Heart right ventricle (tissue), 16 donors: ENCODE measurements at regions not wholly inside any gene's neighbourhood (a gene's known extent, or its start where the extent isn't known, plus 50 kb on each side); places are given as distances from the start of the nearest gene placed in this dataset.

ENCODE experiments used
- ATAC-seq, 8 donors: fragments of 200-7000 bp; cut with Tn5 transposase; one replicate each; pipeline ENCODE4 v1.9.1; 2020; ENCODE audit warnings: mild to moderate bottlenecking in 8 of 8, moderate library complexity in 8 of 8, moderate number of reproducible peaks in 1 of 8
- DNase-seq, 2 donors: peaks; one replicate each; pipeline ENCODE4 v3.0.0-alpha.2; 2020
- H3K27ac ChIP-seq, 10 donors: fragments of 200-600 bp; sonication (generic) in 2 of 10; one replicate each; pipeline versions ENCODE4 v1.5.0 to v1.8.0; 2020 to 2022; ENCODE audit warnings: mild to moderate bottlenecking in 3 of 10
- H3K27me3 ChIP-seq, 7 donors: fragments of 200-600 bp; one replicate each; pipeline ENCODE4 v1.8.0; 2021 to 2022; ENCODE audit warnings: mild to moderate bottlenecking in 2 of 7
- H3K36me3 ChIP-seq, 9 donors: fragments of 200-600 bp; sonication (generic) in 1 of 9; one replicate each; pipeline versions ENCODE4 v1.5.0 to v1.8.0; 2020 to 2022; ENCODE audit warnings: mild to moderate bottlenecking in 2 of 9
- H3K4me1 ChIP-seq, 9 donors: fragments of 200-600 bp; sonication (generic) in 1 of 9; one replicate each; pipeline versions ENCODE4 v1.5.0 to v1.8.0; 2020 to 2022; ENCODE audit warnings: mild to moderate bottlenecking in 4 of 9
- H3K4me3 ChIP-seq, 10 donors: fragments of 200-600 bp; sonication (generic) in 2 of 10; one replicate each; pipeline versions ENCODE4 v1.5.0 to v1.8.0; 2020 to 2022; ENCODE audit warnings: mild to moderate bottlenecking in 7 of 10, moderate library complexity in 2 of 10
- H3K9me3 ChIP-seq, 11 donors: fragments of 200-600 bp in 10 of 11; sonication (generic) in 2 of 11; one replicate each; pipeline versions ENCODE4 v1.5.0 to v1.8.0; 2013 to 2022; ENCODE audit warnings: mild to moderate bottlenecking in 2 of 11, control low read depth in 1 of 11, moderate library complexity in 1 of 11
- WGBS, 2 donors: extraction: QIAGEN DNeasy Blood & Tissue Kit; methylation state at CpG; one replicate each; pipeline ENCODE4 v1.1.7; 2013; ENCODE audit warnings: inconsistent platforms in 1 of 2; 5-methylcytosine and 5-hydroxymethylcytosine counted together
- intact Hi-C, 10 donors: fragments of 100-400 bp; cut with DNase I; formaldehyde crosslinking; loops; one replicate each; pipeline versions ENCODE4 v1.11.1 to v1.14.2; 2022
- TF ChIP-seq, protein P1 (sequence below), 9 donors: fragments of 200-600 bp; sonication (generic) in 2 of 9; IDR thresholded peaks; one replicate each; pipeline versions ENCODE4 v1.5.0 to v1.8.0; 2021 to 2022; ENCODE audit warnings: antibody characterized with exemption in 9 of 9, mild to moderate bottlenecking in 5 of 9, moderate library complexity in 1 of 9
- donor health status: Arrhythmogenic right ventricular cardiomyopathy.
- donor health status: ischemic (EF 13 %, LVEDD 7.1; RV severe dilation, severe dysfunction).
- donor health status: healthy with polysubstance abuse.
- donor health status: DM: no; HTN: yes; CAD: no.
- donor health status: DM: no; HTN: no; CAD: no.
- donor health status: ischemic (EF 25% LVEDD 6.9; RV normal size, moderate dysfunction).
- donor health status: ischemic (EF 25% LVEDD 5.7; RV mildly dilated, moderate dysfunction).
- donor health status: healthy.
- donor health status: DM: yes; HTN: yes; CAD: no.
- donor health status: Ischemic cardiomyopathy.
- donor health status: ischemic (EF 35%, LVEDD 5.7; RV mildly dilated, moderate dysfunction).
- donor health status: nonischemic (EF 11% LVEDD 7.7; RV severe dilation, severe dysfunction).
- donor health status: DM: yes; HTN: yes; CAD: no.
- donor health status: PGD.
- donor health status: ischemic (EF 29% LVEDD 5.4; RV normal size, mild dysfunction).
- donor health status: nonischemic (EF 23%, LVEDD 6.1; RV moderate dilation, normal function).

DNA sequence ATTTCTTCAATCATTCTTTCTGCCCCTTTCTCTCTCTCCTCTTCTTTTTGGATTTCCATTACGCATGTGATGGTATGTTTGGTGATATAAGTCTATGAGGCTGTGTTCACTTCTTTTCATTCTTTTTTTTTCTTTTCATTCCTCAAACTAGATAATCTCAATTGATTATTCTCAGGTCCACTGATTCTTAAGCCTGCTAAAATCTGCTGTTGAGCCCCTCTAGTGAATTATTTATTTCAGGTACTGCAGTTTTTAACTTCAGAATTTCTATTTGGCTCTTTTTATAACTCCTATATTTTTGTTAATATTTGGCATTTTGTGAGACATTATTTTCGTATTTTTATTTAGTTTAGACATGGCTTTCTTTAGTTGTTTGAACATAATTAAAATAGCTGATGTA is 671.3 kb upstream of the NECTIN3 start:
- 60 to 71% methylated on average over 2 of the region's 2 CpGs for WGBS, 2 donors
- intact Hi-C loops, result no loop called here
- Histone ChIP-seq H3K36me3 (no peaks in the 10 kb centered on the region), H3K4me1 (no peaks in the 10 kb centered on the region), H3K4me3 (no peak overlapping the region), H3K9me3 (peaks cover 0 to 26% (median 7%) of the 10 kb centered on the region in 11 donors), H3K27me3 (no peaks in the 10 kb centered on the region), H3K27ac (no peak overlapping the region)
- ATAC-seq, result no peak
- DNase-seq, result no peak
- TF ChIP-seq, protein P1, sequence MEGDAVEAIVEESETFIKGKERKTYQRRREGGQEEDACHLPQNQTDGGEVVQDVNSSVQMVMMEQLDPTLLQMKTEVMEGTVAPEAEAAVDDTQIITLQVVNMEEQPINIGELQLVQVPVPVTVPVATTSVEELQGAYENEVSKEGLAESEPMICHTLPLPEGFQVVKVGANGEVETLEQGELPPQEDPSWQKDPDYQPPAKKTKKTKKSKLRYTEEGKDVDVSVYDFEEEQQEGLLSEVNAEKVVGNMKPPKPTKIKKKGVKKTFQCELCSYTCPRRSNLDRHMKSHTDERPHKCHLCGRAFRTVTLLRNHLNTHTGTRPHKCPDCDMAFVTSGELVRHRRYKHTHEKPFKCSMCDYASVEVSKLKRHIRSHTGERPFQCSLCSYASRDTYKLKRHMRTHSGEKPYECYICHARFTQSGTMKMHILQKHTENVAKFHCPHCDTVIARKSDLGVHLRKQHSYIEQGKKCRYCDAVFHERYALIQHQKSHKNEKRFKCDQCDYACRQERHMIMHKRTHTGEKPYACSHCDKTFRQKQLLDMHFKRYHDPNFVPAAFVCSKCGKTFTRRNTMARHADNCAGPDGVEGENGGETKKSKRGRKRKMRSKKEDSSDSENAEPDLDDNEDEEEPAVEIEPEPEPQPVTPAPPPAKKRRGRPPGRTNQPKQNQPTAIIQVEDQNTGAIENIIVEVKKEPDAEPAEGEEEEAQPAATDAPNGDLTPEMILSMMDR (IDR thresholded peaks at IDR 0.05), result no peak

DNA sequence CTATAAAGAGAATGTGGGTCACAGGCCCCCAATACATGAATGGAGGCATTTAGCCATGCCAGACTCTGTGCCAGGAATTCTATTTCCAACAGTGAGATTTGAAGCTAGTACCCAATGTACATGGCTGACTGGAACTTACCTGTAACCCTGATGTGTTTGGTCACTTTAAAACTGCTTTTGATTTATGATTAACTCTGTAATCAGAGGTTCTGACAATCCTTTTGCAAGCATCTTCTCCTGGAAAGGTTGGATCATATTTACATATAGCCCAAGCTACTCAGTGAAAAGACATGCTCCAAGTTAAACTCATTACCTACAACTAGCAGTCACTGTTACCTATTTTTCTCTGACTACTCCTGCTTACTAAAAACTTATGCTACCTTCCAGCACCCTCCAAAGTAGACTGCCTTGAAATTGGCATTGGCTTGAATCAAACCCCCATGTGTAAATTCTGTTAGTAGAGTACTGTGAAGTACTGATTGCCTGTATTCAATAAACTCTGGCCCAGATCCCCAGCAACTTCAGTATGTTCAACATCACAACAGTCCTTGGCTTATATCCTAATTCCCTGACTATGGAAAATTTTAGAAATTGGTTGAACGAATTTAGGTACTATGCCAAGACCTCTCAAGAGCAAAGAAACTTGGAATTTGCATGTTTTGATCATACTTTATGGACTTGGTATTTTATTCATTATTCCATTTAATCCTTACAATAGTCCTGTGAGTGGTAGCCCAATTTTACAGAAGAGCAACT is 665.6 kb upstream of the NECTIN3 start:
- H3K27ac ChIP-seq, result no peak overlapping the region
- TF ChIP-seq, protein P1 (IDR thresholded peaks at IDR 0.05), result no peak
- H3K9me3 ChIP-seq, result peaks cover 0 to 7% (median 0%) of the 10 kb centered on the region in 11 donors
- WGBS, 2 donors, result 58 to 71% methylated on average over 1 of the region's 1 CpG
- no peaks in the 10 kb centered on the region for H3K36me3 ChIP-seq
- ATAC-seq (no peak), DNase-seq (no peak)
- no peaks in the 10 kb centered on the region for H3K27me3 ChIP-seq
- intact Hi-C loops, result no loop called here
- no peaks in the 10 kb centered on the region for H3K4me1 ChIP-seq
- H3K4me3 ChIP-seq, result no peak overlapping the region

DNA sequence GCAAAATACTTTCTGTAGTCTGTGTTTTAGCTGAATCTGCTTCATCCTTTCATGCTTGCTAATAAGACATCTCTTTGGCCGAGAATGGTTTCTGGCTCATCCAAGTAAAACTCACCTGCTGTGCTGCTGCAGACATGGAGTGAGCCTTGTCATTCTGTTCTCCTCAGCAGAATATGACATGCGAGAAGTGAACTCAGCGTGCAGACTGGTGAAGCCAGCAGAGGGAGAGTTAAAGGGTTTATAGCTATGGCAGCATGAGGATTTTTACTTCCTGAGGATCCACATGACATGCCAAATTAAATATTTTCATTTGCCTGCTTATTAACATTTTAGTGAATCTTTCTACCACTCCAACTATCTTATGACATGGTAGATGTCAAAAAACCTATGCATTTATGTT is 658.4 kb upstream of the NECTIN3 start:
- ATAC-seq, result no peak
- Histone ChIP-seq H3K4me1 (no peaks in the 10 kb centered on the region), H3K27ac (no peak overlapping the region), H3K27me3 (no peaks in the 10 kb centered on the region), H3K9me3 (no peaks in the 10 kb centered on the region), H3K4me3 (no peak overlapping the region), H3K36me3 (no peaks in the 10 kb centered on the region)
- DNase-seq, result no peak
- 87 to 88% methylated on average over 3 of the region's 3 CpGs for WGBS, 2 donors
- TF ChIP-seq, protein P1 (IDR thresholded peaks at IDR 0.05), result no peak
- intact Hi-C loops, result no loop called here

DNA sequence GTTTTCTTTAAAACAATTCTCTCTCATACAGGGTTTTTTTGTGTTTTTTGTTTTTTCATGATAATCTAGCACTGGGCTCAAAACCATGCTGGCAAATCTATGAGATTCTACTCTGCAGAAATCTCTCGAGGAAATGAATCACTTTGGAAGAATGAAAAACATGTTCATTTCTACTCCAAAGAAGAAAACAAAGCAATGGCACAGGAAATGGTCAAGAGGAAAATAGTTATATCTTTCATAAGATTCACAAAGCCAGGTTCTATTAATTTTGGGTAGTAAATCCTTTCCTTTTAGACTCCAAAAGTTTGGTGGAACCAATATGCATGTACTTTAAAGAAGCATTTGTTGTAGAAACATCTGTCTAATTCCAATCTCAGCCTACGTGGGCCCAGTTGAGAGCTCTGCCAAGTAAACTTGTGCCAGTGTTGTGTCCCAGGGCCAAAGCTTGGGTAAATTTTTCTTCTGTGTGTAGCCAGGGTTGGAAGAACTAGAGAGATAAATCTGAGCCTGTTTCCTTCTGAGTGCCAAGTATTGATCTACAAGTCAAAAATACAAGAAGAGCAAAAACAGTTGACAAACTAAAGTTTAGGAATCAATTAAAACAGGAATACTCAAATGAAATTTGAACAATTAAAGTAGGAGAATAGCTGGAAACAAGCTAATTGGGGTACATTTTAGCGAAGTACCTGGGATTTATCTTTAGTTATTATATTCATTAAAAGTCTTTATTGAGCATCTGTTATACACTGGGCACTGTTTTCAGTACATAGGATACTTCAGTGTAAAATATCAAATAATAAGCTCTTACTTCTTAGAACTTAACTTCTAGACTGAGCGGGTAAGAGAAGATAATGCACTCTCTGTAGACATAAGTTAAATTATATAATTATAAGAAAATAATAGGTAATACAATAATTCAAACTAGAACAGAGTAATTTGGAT is 657.5 kb upstream of the NECTIN3 start:
- peak overlapping the region in 5 of 10 donors; percentile 2 to 49 (median 45) for H3K27ac ChIP-seq
- TF ChIP-seq, protein P1 (IDR thresholded peaks at IDR 0.05), result no peak
- intact Hi-C loops, result no loop called here
- DNase-seq (no peak), ATAC-seq (peak in 6 of 8 donors; percentile 49 to 62 (median 52))
- no peaks in the 10 kb centered on the region for H3K27me3 ChIP-seq
- H3K9me3 ChIP-seq, result no peaks in the 10 kb centered on the region
- H3K4me3 ChIP-seq, result no peak overlapping the region
- WGBS, 2 donors, result 54 to 63% methylated on average over 4 of the region's 4 CpGs
- no peaks in the 10 kb centered on the region for H3K4me1 ChIP-seq
- no peaks in the 10 kb centered on the region for H3K36me3 ChIP-seq
